Retinal pigment epithelial cell (primary cell): ENCODE measurements at regions not wholly inside any gene's neighbourhood (a gene's known extent, or its start where the extent isn't known, plus 50 kb on each side); places are given as distances from the start of the nearest gene placed in this dataset.
"Not testable (repeated sequence)": the region's sequence is repeated elsewhere in the genome, so short reads cannot be mapped to it uniquely, and the experiment has no call there.

Experiments used
- DNase-seq: peaks from one replicate; pipeline ENCODE4 v3.0.0-alpha.2; 2010; ENCODE audit warnings: low read depth
- H3K4me3 ChIP-seq: 2 replicates; pipeline ENCODE4 v1.5.1; 2011; ENCODE audit warnings: mild to moderate bottlenecking, low read length, control low read depth, moderate library complexity
- CTCF ChIP-seq: conservative IDR thresholded peaks from 2 replicates; pipeline ENCODE4 v1.5.1; 2011; ENCODE audit warnings: low read depth, low read length, control low read depth, inconsistent platforms

DNA sequence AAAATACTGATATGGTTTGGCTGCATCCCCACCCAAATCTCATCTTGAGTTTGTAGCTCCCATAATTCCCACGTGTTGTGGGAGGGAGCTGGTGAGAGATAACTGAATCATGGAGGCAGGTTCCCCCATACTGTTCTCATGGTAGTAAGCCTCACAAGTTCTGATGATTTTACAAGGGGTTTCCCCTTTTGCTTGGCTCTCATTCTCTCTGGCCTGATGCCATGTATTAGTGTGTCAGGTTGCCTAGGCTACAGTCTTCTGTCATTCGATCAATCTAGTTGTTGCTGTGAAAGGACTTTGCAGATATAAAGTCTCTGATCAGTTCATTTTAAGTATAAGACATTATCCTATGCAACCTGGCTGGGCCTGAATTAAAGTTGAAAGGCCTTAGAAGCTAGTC, 209.3 kb upstream of the MAOA start:
- DNase-seq = no peak
- H3K4me3 ChIP-seq = no peak overlapping the region
- TF ChIP-seq CTCF = no peak

GRCh38 chrX:43448688-43449087, 207.4 kb upstream of the MAOA start:
- no peak for DNase-seq
- H3K4me3 ChIP-seq = no peak overlapping the region
- no peak for TF ChIP-seq CTCF

DNA sequence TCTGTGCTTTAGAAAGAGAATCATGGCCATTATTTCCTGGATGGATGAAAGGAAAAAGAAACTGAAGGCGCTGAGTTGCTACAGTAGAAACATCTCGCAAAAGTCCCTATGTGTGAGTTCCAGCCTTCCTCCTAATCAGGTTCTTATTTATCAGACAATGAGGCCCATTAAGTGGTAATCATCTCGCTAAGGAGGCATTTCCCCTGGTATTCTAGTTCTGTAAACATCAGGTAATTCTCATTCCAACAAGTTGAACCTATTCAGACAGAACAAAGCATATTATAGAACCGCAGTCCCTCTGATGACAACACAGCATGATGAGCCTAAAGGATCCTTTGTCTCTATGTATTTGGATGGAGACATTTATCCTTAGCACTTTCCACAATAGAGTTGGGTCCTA, 205.7 kb upstream of the MAOA start:
- no peak for TF ChIP-seq CTCF
- no peak overlapping the region for H3K4me3 ChIP-seq

GRCh38 chrX:43451976-43452686, 204.0 kb upstream of the MAOA start:
- not testable (repeated sequence) for H3K4me3 ChIP-seq, DNase-seq

More for the DNA sequence above, 205.7 kb upstream of the MAOA start:
- DNase-seq = no peak

- no peak for TF ChIP-seq CTCF
- no peak overlapping the region for H3K4me3 ChIP-seq
- no peak for DNase-seq
Observed at GRCh38 chrX:43456063-43456462, 200.0 kb upstream of the MAOA start.

DNA sequence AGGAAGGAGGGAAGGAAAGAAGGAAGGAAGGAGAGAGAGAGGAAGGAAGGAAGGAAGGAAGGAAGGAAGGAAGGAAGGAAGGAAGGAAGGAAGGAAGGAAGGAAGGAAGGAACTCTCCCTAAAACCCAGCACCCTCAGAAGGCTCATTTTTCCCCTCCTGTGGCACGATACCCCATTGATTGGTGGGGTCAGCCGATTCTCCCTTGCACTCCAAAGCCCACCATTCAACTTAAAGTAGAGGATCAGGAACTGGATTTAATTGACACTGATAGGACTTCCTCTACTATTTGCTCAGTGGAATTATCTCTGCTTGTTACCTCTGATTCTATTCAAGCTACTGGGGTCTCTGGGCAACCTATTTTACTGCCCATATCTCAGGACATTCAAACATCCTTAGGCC, 199.2 kb upstream of the MAOA start:
- no peak for TF ChIP-seq CTCF
- H3K4me3 ChIP-seq = no peak overlapping the region
- DNase-seq = no peak

DNA sequence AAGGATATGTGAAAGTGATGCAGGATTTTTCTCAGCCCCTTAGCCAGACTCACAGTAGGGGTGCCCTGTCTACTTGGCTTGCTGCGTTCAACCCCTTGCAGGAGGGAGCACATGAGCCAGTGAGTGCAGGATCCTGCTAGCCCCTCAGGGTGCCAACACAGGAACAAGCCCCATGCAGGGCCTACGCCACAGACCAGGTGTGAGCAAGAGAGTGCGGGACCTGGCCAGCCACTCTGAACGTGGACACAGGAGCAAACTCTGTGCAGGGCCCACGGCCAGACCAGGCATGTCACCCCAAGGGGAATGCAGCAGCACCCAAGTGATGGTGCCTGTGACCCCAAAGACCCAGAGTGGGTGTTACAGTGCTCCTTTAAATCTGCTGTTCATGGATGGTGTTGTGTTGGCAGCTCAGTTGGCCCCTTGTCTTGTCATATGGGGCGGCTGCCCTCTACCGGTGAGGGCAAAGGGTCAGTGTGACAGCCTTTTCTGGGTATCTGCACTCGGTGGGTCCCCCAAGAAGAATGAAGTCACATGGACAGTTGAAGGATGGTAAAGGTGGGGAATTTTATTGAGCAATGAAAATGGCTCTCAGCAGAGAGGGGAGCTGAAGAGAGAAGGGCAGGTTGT, 188.4 kb upstream of the MAOA start:
- no peak for DNase-seq
- no peak overlapping the region for H3K4me3 ChIP-seq
- TF ChIP-seq CTCF = no peak
